Liver (tissue), 7 donors: ENCODE measurements at regions not wholly inside any gene's neighbourhood (a gene's known extent, or its start where the extent isn't known, plus 50 kb on each side); places are given as distances from the start of the nearest gene placed in this dataset.
"Not testable (repeated sequence)": the region's sequence is repeated elsewhere in the genome, so short reads cannot be mapped to it uniquely, and the experiment has no call there.

ENCODE experiments used
- DNase-seq: peaks from one replicate; pipeline ENCODE4 v3.0.0-alpha.2; 2017; ENCODE audit warnings: low spot score
- H3K27ac ChIP-seq, 2 donors: one replicate each; pipeline ENCODE4 v1.7.0; 2013; ENCODE audit warnings: inconsistent platforms in 2 of 2, low read length in 2 of 2, control low read depth in 1 of 2, low read depth in 1 of 2, mild to moderate bottlenecking in 1 of 2
- H3K27me3 ChIP-seq, 4 donors: one replicate each; pipeline versions ENCODE4 v1.6.1 to v1.7.0; 2013; ENCODE audit warnings: low read length in 3 of 4, inconsistent platforms in 1 of 4, mild to moderate bottlenecking in 1 of 4, moderate library complexity in 1 of 4; ENCODE audit not compliant: control insufficient read depth in 4 of 4, insufficient read depth in 4 of 4
- H3K36me3 ChIP-seq, 4 donors: one replicate each; pipeline versions ENCODE4 v1.6.1 to v1.7.0; 2013; ENCODE audit warnings: low read length in 3 of 4, mild to moderate bottlenecking in 3 of 4, low read depth in 1 of 4, moderate library complexity in 1 of 4; ENCODE audit not compliant: control insufficient read depth in 4 of 4, insufficient read depth in 3 of 4
- H3K4me1 ChIP-seq, 4 donors: one replicate each; pipeline versions ENCODE4 v1.6.1 to v1.7.0; 2013; ENCODE audit warnings: low read length in 3 of 4, mild to moderate bottlenecking in 3 of 4, moderate library complexity in 1 of 4; ENCODE audit not compliant: control insufficient read depth in 4 of 4, insufficient read depth in 4 of 4
- H3K4me3 ChIP-seq, 3 donors: one replicate each; pipeline versions ENCODE4 v1.6.1 to v1.7.0; 2013; ENCODE audit warnings: low read length in 3 of 3, control low read depth in 1 of 3, low read depth in 1 of 3, mild to moderate bottlenecking in 1 of 3
- H3K9ac ChIP-seq, 2 donors: one replicate each; pipeline ENCODE4 v1.7.0; 2013; ENCODE audit warnings: low read length in 2 of 2, mild to moderate bottlenecking in 2 of 2, moderate library complexity in 2 of 2, control low read depth in 1 of 2, low read depth in 1 of 2
- H3K9me3 ChIP-seq, 4 donors: one replicate each; pipeline versions ENCODE4 v1.6.1 to v1.7.0; 2013; ENCODE audit warnings: low read length in 3 of 4; ENCODE audit not compliant: control insufficient read depth in 4 of 4
- HNF4G ChIP-seq: IDR thresholded peaks from 2 replicates; pipeline ENCODE4 v1.6.1; 2016; ENCODE audit warnings: antibody characterized with exemption
- SP1 ChIP-seq: IDR thresholded peaks from 2 replicates; pipeline ENCODE4 v1.6.1; 2018; ENCODE audit warnings: antibody characterized with exemption, mild to moderate bottlenecking
- WGBS: extraction: QIAGEN DNeasy Blood & Tissue Kit; methylation state at CpG from one replicate; pipeline ENCODE4 v1.1.7; 2013; 5-methylcytosine and 5-hydroxymethylcytosine counted together
- donor health status: healthy.
- donor health status: healthy.
- donor health status: healthy.
- donor health status: healthy.

GRCh38 chr7:6917258-6917657, 91.2 kb upstream of the CCZ1B start:
- Histone ChIP-seq H3K4me1 (no peaks in the 10 kb centered on the region), H3K36me3 (no peaks in the 10 kb centered on the region), H3K9ac (no peak overlapping the region), H3K27me3 (no peaks in the 10 kb centered on the region), H3K27ac (no peak overlapping the region), H3K9me3 (no peaks in the 10 kb centered on the region), H3K4me3 (no peak overlapping the region)
- 78% methylated on average over 7 of the region's 7 CpGs for WGBS
- DNase-seq, result no peak
- no peak for TF ChIP-seq HNF4G
- TF ChIP-seq SP1, result no peak

GRCh38 chr7:6919169-6919568, 93.1 kb upstream of the CCZ1B start:
- not testable (repeated sequence) for H3K27ac ChIP-seq, H3K27me3 ChIP-seq, DNase-seq, H3K9ac ChIP-seq, H3K4me1 ChIP-seq, H3K9me3 ChIP-seq, H3K36me3 ChIP-seq, H3K4me3 ChIP-seq
- WGBS, result 90% methylated on average over 8 of the region's 9 CpGs

GRCh38 chr7:6924523-6924922, 98.4 kb upstream of the CCZ1B start:
- H3K9me3 ChIP-seq, H3K4me1 ChIP-seq: not testable (repeated sequence)
- WGBS, result 93% methylated on average over 10 of the region's 10 CpGs

GRCh38 chr7:6926193-6927174, 100.4 kb upstream of the CCZ1B start:
- WGBS, result 86% methylated on average over 26 of the region's 26 CpGs
- H3K4me1 ChIP-seq, H3K9ac ChIP-seq, H3K36me3 ChIP-seq, H3K4me3 ChIP-seq, DNase-seq, H3K27me3 ChIP-seq, H3K27ac ChIP-seq, H3K9me3 ChIP-seq: not testable (repeated sequence)

More at GRCh38 chr7:6924523-6924922, 98.4 kb upstream of the CCZ1B start:
- not testable (repeated sequence) for H3K4me3 ChIP-seq, H3K9ac ChIP-seq, H3K27me3 ChIP-seq, DNase-seq, H3K27ac ChIP-seq, H3K36me3 ChIP-seq

- H3K4me3 ChIP-seq, H3K9ac ChIP-seq, H3K27ac ChIP-seq, H3K9me3 ChIP-seq, H3K4me1 ChIP-seq, H3K27me3 ChIP-seq, DNase-seq, H3K36me3 ChIP-seq: not testable (repeated sequence)
- 85% methylated on average over 8 of the region's 8 CpGs for WGBS
Observed at GRCh38 chr7:6927643-6928042, 101.6 kb upstream of the CCZ1B start.

GRCh38 chr7:6929588-6929987, 103.5 kb upstream of the CCZ1B start:
- H3K36me3 ChIP-seq, H3K27me3 ChIP-seq, H3K9me3 ChIP-seq, H3K9ac ChIP-seq, H3K4me3 ChIP-seq, H3K4me1 ChIP-seq, DNase-seq, H3K27ac ChIP-seq: not testable (repeated sequence)
- WGBS, result 88% methylated on average over 7 of the region's 7 CpGs

- not testable (repeated sequence) for H3K4me1 ChIP-seq, H3K9ac ChIP-seq, DNase-seq, H3K4me3 ChIP-seq, H3K27ac ChIP-seq, H3K27me3 ChIP-seq, H3K9me3 ChIP-seq, H3K36me3 ChIP-seq
- 76% methylated on average over 7 of the region's 7 CpGs for WGBS
Observed at GRCh38 chr7:6930081-6930635, 104.1 kb upstream of the CCZ1B start.
